Stomach smooth muscle (tissue), 2 donors: ENCODE measurements at regions not wholly inside any gene's neighbourhood (a gene's known extent, or its start where the extent isn't known, plus 50 kb on each side); places are given as distances from the start of the nearest gene placed in this dataset.

Experiments used
- H3K27ac ChIP-seq: one replicate; pipeline ENCODE4 v1.7.0; 2013; ENCODE audit warnings: mild to moderate bottlenecking, low read length, inconsistent platforms
- H3K27me3 ChIP-seq, 2 donors: one replicate each; pipeline ENCODE4 v1.7.0; 2013; ENCODE audit warnings: low read length in 2 of 2; ENCODE audit not compliant: insufficient read depth in 2 of 2, control insufficient read depth in 1 of 2
- H3K36me3 ChIP-seq, 2 donors: one replicate each; pipeline ENCODE4 v1.7.0; 2013; ENCODE audit warnings: low read length in 2 of 2; ENCODE audit not compliant: control insufficient read depth in 2 of 2, insufficient read depth in 2 of 2
- H3K4me1 ChIP-seq: one replicate; pipeline ENCODE4 v1.7.0; 2013; ENCODE audit warnings: low read length; ENCODE audit not compliant: control insufficient read depth, insufficient read depth
- H3K4me3 ChIP-seq, 2 donors: one replicate each; pipeline ENCODE4 v1.7.0; 2013; ENCODE audit warnings: low read length in 2 of 2
- H3K9ac ChIP-seq, 2 donors: one replicate each; pipeline ENCODE4 v1.7.0; 2013; ENCODE audit warnings: low read length in 2 of 2, mild to moderate bottlenecking in 1 of 2
- H3K9me3 ChIP-seq, 2 donors: one replicate each; pipeline ENCODE4 v1.7.0; 2013; ENCODE audit warnings: low read length in 2 of 2; ENCODE audit not compliant: control insufficient read depth in 2 of 2
- donor health status: healthy.
- donor health status: Pancreatic carcinoma.

- H3K27ac ChIP-seq: no peak overlapping the region
- H3K4me1 ChIP-seq: no peaks in the 10 kb centered on the region
- no peaks in the 10 kb centered on the region for H3K9me3 ChIP-seq
- H3K27me3 ChIP-seq: no peaks in the 10 kb centered on the region
- no peak overlapping the region for H3K9ac ChIP-seq
- H3K36me3 ChIP-seq: no peaks in the 10 kb centered on the region
- H3K4me3 ChIP-seq: no peak overlapping the region
These were observed 189.8 kb downstream of the TMX3 start for GRCh38 chr18:68525091-68525490.

GRCh38 chr18:68520406-68521075 is 194.4 kb downstream of the TMX3 start:
- H3K27me3 ChIP-seq: no peaks in the 10 kb centered on the region
- no peak overlapping the region for H3K9ac ChIP-seq
- H3K4me1 ChIP-seq: no peaks in the 10 kb centered on the region
- no peaks in the 10 kb centered on the region for H3K36me3 ChIP-seq
- no peak overlapping the region for H3K27ac ChIP-seq
- H3K4me3 ChIP-seq: no peak overlapping the region
- no peaks in the 10 kb centered on the region for H3K9me3 ChIP-seq

- H3K27me3 ChIP-seq: no peaks in the 10 kb centered on the region
- no peaks in the 10 kb centered on the region for H3K4me1 ChIP-seq
- H3K9ac ChIP-seq: no peak overlapping the region
- H3K9me3 ChIP-seq: no peaks in the 10 kb centered on the region
- no peak overlapping the region for H3K27ac ChIP-seq
- no peaks in the 10 kb centered on the region for H3K36me3 ChIP-seq
- no peak overlapping the region for H3K4me3 ChIP-seq
These were observed 195.6 kb downstream of the TMX3 start for GRCh38 chr18:68519336-68519735.

GRCh38 chr18:68509902-68510301 is 205.0 kb downstream of the TMX3 start:
- no peaks in the 10 kb centered on the region for H3K36me3 ChIP-seq

GRCh38 chr18:68507781-68508180 is 207.1 kb downstream of the TMX3 start:
- H3K4me1 ChIP-seq: no peaks in the 10 kb centered on the region
- no peak overlapping the region for H3K4me3 ChIP-seq
- no peak overlapping the region for H3K9ac ChIP-seq
- H3K27me3 ChIP-seq: no peaks in the 10 kb centered on the region
- no peak overlapping the region for H3K27ac ChIP-seq
- H3K36me3 ChIP-seq: no peaks in the 10 kb centered on the region
- no peaks in the 10 kb centered on the region for H3K9me3 ChIP-seq

More at GRCh38 chr18:68509902-68510301, 205.0 kb downstream of the TMX3 start:
- no peak overlapping the region for H3K9ac ChIP-seq
- no peak overlapping the region for H3K27ac ChIP-seq
- no peak overlapping the region for H3K4me3 ChIP-seq
- no peaks in the 10 kb centered on the region for H3K4me1 ChIP-seq
- no peaks in the 10 kb centered on the region for H3K27me3 ChIP-seq
- no peaks in the 10 kb centered on the region for H3K9me3 ChIP-seq

GRCh38 chr18:68505178-68505574 is 209.7 kb downstream of the TMX3 start:
- no peak overlapping the region for H3K27ac ChIP-seq
- no peak overlapping the region for H3K4me3 ChIP-seq
- no peaks in the 10 kb centered on the region for H3K36me3 ChIP-seq
- no peaks in the 10 kb centered on the region for H3K27me3 ChIP-seq
- no peak overlapping the region for H3K9ac ChIP-seq
- no peaks in the 10 kb centered on the region for H3K9me3 ChIP-seq
- H3K4me1 ChIP-seq: no peaks in the 10 kb centered on the region

- no peaks in the 10 kb centered on the region for H3K36me3 ChIP-seq
- H3K9ac ChIP-seq: no peak overlapping the region
- H3K27me3 ChIP-seq: no peaks in the 10 kb centered on the region
- no peak overlapping the region for H3K27ac ChIP-seq
- H3K4me3 ChIP-seq: no peak overlapping the region
- no peaks in the 10 kb centered on the region for H3K4me1 ChIP-seq
- H3K9me3 ChIP-seq: no peaks in the 10 kb centered on the region
These were observed 210.3 kb downstream of the TMX3 start for GRCh38 chr18:68504441-68505177.

- no peak overlapping the region for H3K9ac ChIP-seq
- no peaks in the 10 kb centered on the region for H3K4me1 ChIP-seq
- no peaks in the 10 kb centered on the region for H3K27me3 ChIP-seq
- no peaks in the 10 kb centered on the region for H3K9me3 ChIP-seq
- H3K4me3 ChIP-seq: no peak overlapping the region
- no peaks in the 10 kb centered on the region for H3K36me3 ChIP-seq
- no peak overlapping the region for H3K27ac ChIP-seq
These were observed 214.4 kb downstream of the TMX3 start for GRCh38 chr18:68500556-68500955.

GRCh38 chr18:68499141-68499540 is 215.8 kb downstream of the TMX3 start:
- Histone ChIP-seq H3K9me3 (no peaks in the 10 kb centered on the region), H3K27ac (no peak overlapping the region), H3K9ac (no peak overlapping the region), H3K36me3 (no peaks in the 10 kb centered on the region), H3K27me3 (no peaks in the 10 kb centered on the region), H3K4me3 (no peak overlapping the region), H3K4me1 (no peaks in the 10 kb centered on the region)

GRCh38 chr18:68498636-68499035 is 216.3 kb downstream of the TMX3 start:
- no peaks in the 10 kb centered on the region for H3K36me3 ChIP-seq

GRCh38 chr18:68498185-68498584 is 216.7 kb downstream of the TMX3 start:
- Histone ChIP-seq H3K27me3 (no peaks in the 10 kb centered on the region), H3K4me3 (no peak overlapping the region), H3K9ac (no peak overlapping the region), H3K9me3 (no peaks in the 10 kb centered on the region), H3K36me3 (no peaks in the 10 kb centered on the region), H3K27ac (no peak overlapping the region), H3K4me1 (no peaks in the 10 kb centered on the region)

More at GRCh38 chr18:68498636-68499035, 216.3 kb downstream of the TMX3 start:
- no peak overlapping the region for H3K4me3 ChIP-seq
- H3K9ac ChIP-seq: no peak overlapping the region
- no peaks in the 10 kb centered on the region for H3K27me3 ChIP-seq
- no peak overlapping the region for H3K27ac ChIP-seq
- H3K9me3 ChIP-seq: no peaks in the 10 kb centered on the region
- no peaks in the 10 kb centered on the region for H3K4me1 ChIP-seq
